Choroid plexus epithelial cell (primary cell): ENCODE measurements at regions not wholly inside any gene's neighbourhood (a gene's known extent, or its start where the extent isn't known, plus 50 kb on each side); places are given as distances from the start of the nearest gene placed in this dataset.

Experiments
- DNase-seq: peaks from one replicate; pipeline ENCODE4 v3.0.0-alpha.2; 2010; ENCODE audit warnings: low read depth
- H3K4me3 ChIP-seq: 2 replicates; pipeline ENCODE4 v1.5.1; 2011; ENCODE audit warnings: low read depth, mild to moderate bottlenecking, control low read depth, low read length, moderate library complexity
- TF ChIP-seq, protein P1 (sequence below): conservative IDR thresholded peaks from 2 replicates; pipeline ENCODE4 v1.5.1; 2011; ENCODE audit warnings: low read depth, mild to moderate bottlenecking, control low read depth, inconsistent platforms, low read length, moderate library complexity

- TF ChIP-seq, protein P1, sequence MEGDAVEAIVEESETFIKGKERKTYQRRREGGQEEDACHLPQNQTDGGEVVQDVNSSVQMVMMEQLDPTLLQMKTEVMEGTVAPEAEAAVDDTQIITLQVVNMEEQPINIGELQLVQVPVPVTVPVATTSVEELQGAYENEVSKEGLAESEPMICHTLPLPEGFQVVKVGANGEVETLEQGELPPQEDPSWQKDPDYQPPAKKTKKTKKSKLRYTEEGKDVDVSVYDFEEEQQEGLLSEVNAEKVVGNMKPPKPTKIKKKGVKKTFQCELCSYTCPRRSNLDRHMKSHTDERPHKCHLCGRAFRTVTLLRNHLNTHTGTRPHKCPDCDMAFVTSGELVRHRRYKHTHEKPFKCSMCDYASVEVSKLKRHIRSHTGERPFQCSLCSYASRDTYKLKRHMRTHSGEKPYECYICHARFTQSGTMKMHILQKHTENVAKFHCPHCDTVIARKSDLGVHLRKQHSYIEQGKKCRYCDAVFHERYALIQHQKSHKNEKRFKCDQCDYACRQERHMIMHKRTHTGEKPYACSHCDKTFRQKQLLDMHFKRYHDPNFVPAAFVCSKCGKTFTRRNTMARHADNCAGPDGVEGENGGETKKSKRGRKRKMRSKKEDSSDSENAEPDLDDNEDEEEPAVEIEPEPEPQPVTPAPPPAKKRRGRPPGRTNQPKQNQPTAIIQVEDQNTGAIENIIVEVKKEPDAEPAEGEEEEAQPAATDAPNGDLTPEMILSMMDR = no peak
- DNase-seq = no peak
- H3K4me3 ChIP-seq = no peak overlapping the region
Observed at GRCh38 chr4:4758681-4759080, 100.8 kb upstream of the MSX1 start.

GRCh38 chr4:4755306-4755705 lies 104.2 kb upstream of the MSX1 start:
- no peak overlapping the region for H3K4me3 ChIP-seq
- no peak for DNase-seq
- TF ChIP-seq, protein P1 = no peak

DNA sequence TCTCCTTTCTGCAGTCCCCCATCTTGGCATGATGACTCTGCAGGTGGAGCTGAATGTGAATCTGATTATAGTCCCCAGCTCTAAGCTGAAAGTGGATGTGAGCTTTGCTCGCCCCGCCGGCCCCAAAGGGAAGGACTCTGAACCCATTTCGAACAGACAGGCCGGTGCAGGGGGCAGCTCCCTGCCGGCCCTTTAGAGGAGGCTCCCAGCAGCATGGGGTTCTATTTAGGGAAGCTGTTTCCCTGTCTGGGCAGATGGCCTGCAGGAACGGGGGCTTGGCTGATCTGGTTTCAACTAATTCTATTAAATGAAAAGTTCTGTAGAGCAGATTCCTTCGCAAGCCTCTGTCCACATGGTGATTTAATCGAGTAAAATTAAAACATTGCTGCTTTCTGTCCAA lies 104.8 kb upstream of the MSX1 start:
- no peak overlapping the region for H3K4me3 ChIP-seq
- TF ChIP-seq, protein P1 = no peak
- no peak for DNase-seq

DNA sequence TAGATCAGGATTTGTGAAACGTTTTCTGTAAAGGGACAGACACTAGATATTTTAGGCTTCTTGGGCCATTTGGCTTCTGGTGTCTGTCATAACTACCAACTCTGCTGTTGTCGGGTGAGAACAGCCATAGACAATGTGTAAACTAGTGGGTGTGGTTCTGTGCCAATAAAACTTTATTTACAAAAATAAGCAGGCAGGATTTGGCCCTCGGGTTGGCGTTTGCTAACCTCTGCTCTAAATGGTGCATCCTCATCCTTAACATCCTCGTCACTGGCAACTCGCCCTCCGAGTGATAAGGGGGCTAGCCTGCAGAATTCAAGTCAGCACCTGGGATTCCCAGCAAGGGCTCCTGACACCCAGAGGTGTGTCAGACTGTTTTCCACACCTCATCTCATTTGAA lies 105.8 kb upstream of the MSX1 start:
- no peak for DNase-seq
- no peak overlapping the region for H3K4me3 ChIP-seq
- TF ChIP-seq, protein P1 = no peak

DNA sequence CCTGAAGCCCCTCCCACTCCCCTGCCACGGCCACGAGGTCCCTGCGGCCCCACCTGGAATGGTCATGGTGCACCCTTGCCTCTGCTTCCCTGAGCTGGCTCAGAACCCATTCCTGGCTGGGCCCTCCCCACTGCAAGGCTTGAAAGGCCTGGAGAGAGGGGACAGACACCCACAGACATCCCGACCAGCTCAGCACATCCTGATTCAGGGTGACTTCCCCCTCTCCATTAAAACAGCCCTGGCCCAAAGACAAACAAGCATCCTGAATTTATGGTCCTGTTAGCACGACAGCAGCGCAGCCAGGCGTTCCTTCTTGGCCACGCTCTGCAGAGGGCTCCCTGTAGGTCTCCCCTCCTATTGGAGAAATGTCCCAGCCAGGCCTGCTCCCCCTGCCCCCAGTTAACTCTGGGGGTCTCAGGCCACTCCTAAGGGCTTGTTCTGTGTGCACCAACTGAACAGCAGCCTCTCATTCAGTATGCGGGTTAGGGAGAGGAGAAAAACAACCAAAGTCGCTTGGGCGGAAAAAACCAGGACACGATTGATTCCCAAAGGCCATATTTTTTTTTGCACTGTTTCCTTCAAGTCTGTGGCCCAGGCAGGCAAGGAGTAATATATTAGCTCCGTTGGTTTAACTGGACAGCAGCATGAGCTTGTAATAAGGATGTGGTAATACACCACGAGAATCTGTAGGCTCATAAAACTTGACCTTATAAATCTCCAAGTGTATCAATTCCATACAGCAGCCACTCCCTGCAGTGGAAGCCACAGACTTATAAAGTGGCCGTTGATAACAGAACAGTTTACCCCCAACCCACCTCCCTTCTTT lies 106.7 kb upstream of the MSX1 start:
- no peak overlapping the region for H3K4me3 ChIP-seq
- TF ChIP-seq, protein P1 = no peak
- no peak for DNase-seq

- no peak for DNase-seq
- TF ChIP-seq, protein P1 = no peak
- H3K4me3 ChIP-seq = no peak overlapping the region
Observed at GRCh38 chr4:4752025-4752424, 107.4 kb upstream of the MSX1 start.

DNA sequence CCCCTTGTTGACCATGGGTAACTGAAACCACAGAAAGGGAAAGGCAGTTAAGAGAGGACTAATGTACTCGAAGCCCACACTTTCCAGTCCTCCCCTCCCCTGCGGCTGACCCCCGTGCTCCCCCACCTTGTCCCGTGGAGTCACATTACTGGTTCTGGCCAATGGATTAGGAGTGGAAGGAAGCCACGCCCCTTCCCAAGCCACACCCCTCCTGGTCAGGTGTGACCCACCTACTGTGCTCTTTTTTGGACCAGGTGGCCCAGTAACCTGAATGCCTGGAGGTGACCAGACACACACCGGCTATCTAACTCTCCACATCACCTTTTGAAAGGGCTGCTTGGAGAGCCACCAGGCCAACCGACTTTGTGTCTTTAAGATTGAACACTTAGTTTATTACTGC lies 109.3 kb upstream of the MSX1 start:
- no peak for DNase-seq
- H3K4me3 ChIP-seq = no peak overlapping the region
- TF ChIP-seq, protein P1 = no peak
